ENCODE measurements at regions not wholly inside any gene's neighbourhood (a gene's known extent, or its start where the extent isn't known, plus 50 kb on each side); places are given as distances from the start of the nearest gene placed in this dataset.

- TF ChIP-seq CTCF (IDR thresholded peaks at IDR 0.05 in 2 of 3, conservative IDR thresholded peaks at IDR 0.05 in 1 of 3; ENCODE audit: insufficient read depth in 2 of 3, low read depth in 1 of 3, low read length in 3 of 3) (no peak), SMAD1 (IDR thresholded peaks at IDR 0.05; ENCODE audit: low read depth, low read length, partially characterized antibody) (no peak), FOSL1 (tag; conservative IDR thresholded peaks at IDR 0.05) (no peak), VEZF1 (CRISPR knock-in tag; IDR thresholded peaks at IDR 0.05) (no peak), ARNT (IDR thresholded peaks at IDR 0.05) (no peak), DPF2 (IDR thresholded peaks at IDR 0.05) (no peak), FOXM1 (IDR thresholded peaks at IDR 0.05; ENCODE audit: low read depth) (no peak), FOXM1 (CRISPR knock-in tag; IDR thresholded peaks at IDR 0.05; ENCODE audit: low read depth) (no peak), HMBOX1 (IDR thresholded peaks at IDR 0.05) (no peak)
These were observed 120.0 kb upstream of the STK17B start for GRCh38 chr2:196291426-196291825.
